Activated T-cell treated with anti-CD3 and anti-CD28 coated beads, Interleukin-2, amount 50 U/mL, for 72 hours (primary cell): ENCODE measurements at regions not wholly inside any gene's neighbourhood (a gene's known extent, or its start where the extent isn't known, plus 50 kb on each side); places are given as distances from the start of the nearest gene placed in this dataset.

Source experiments
- ATAC-seq, 2 donors: fragments of 150-1000 bp; cut with Tn5 transposase; replicated peaks in 1 of 2; 2 replicates each; pipeline ENCODE4 v1.10.0; 2021; ENCODE audit warnings: moderate library complexity in 2 of 2, mild to moderate bottlenecking in 1 of 2
- DNase-seq, 2 donors: peaks; one replicate each; pipeline ENCODE4 v3.0.0; 2021 to 2022; ENCODE audit warnings: mixed read lengths in 1 of 2
- H3K27ac Mint-ChIP-seq: one replicate; pipeline ENCODE4 v1.8.0; 2022; ENCODE audit warnings: mild to moderate bottlenecking, moderate library complexity, mixed read lengths
- H3K27me3 Mint-ChIP-seq: one replicate; pipeline ENCODE4 v1.8.0; 2022; ENCODE audit warnings: low read depth, mixed read lengths
- H3K36me3 Mint-ChIP-seq, 2 donors: one replicate each; pipeline ENCODE4 v1.8.0; 2022; ENCODE audit warnings: mixed read lengths in 2 of 2, mild to moderate bottlenecking in 1 of 2; ENCODE audit not compliant: insufficient read depth in 2 of 2
- H3K4me1 Mint-ChIP-seq: one replicate; pipeline ENCODE4 v1.8.0; 2022; ENCODE audit warnings: low read depth, mixed read lengths
- H3K4me3 Mint-ChIP-seq, 2 donors: one replicate each; pipeline ENCODE4 v1.8.0; 2022; ENCODE audit warnings: mild to moderate bottlenecking in 2 of 2, mixed read lengths in 2 of 2, moderate library complexity in 2 of 2
- H3K9me3 Mint-ChIP-seq, 2 donors: one replicate each; pipeline ENCODE4 v1.8.0; 2022; ENCODE audit warnings: mixed read lengths in 2 of 2

GRCh38 chr2:103252781-103253180, 490.9 kb downstream of the TMEM182 start:
- no peaks in the 10 kb centered on the region for H3K36me3 Mint-ChIP-seq
- DNase-seq = no peak

GRCh38 chr2:103254611-103255010, 492.8 kb downstream of the TMEM182 start:
- H3K27ac Mint-ChIP-seq = no peak overlapping the region
- H3K4me1 Mint-ChIP-seq = no peaks in the 10 kb centered on the region
- no peaks in the 10 kb centered on the region for H3K36me3 Mint-ChIP-seq
- DNase-seq (no peak), ATAC-seq (no peak)
- peaks cover 6 to 8% of the 10 kb centered on the region in 2 donors for H3K9me3 Mint-ChIP-seq
- H3K27me3 Mint-ChIP-seq = no peaks in the 10 kb centered on the region
- no peak overlapping the region for H3K4me3 Mint-ChIP-seq

More at GRCh38 chr2:103252781-103253180, 490.9 kb downstream of the TMEM182 start:
- Mint-ChIP-seq H3K27ac (no peak overlapping the region), H3K4me3 (no peak overlapping the region), H3K4me1 (no peaks in the 10 kb centered on the region), H3K27me3 (no peaks in the 10 kb centered on the region), H3K9me3 (peaks cover 9 to 10% of the 10 kb centered on the region in 2 donors)
- ATAC-seq = no peak

- Mint-ChIP-seq H3K27me3 (no peaks in the 10 kb centered on the region), H3K9me3 (peaks cover 3% of the 10 kb centered on the region in 2 donors), H3K4me3 (no peak overlapping the region), H3K4me1 (no peaks in the 10 kb centered on the region), H3K36me3 (no peaks in the 10 kb centered on the region), H3K27ac (no peak overlapping the region)
- ATAC-seq = no peak
- no peak for DNase-seq
These were observed 502.4 kb downstream of the TMEM182 start for GRCh38 chr2:103264058-103264768.

- DNase-seq = no peak
- Mint-ChIP-seq H3K9me3 (peaks cover 5 to 8% of the 10 kb centered on the region in 2 donors), H3K4me1 (no peaks in the 10 kb centered on the region), H3K27me3 (no peaks in the 10 kb centered on the region), H3K27ac (no peak overlapping the region), H3K4me3 (no peak overlapping the region), H3K36me3 (no peaks in the 10 kb centered on the region)
- ATAC-seq = no peak
These were observed 503.7 kb downstream of the TMEM182 start for GRCh38 chr2:103265521-103265920.

GRCh38 chr2:103268841-103269498, 507.1 kb downstream of the TMEM182 start:
- H3K9me3 Mint-ChIP-seq = peaks cover 5 to 14% of the 10 kb centered on the region in 2 donors
- DNase-seq (no peak), ATAC-seq (no peak)
- no peaks in the 10 kb centered on the region for H3K4me1 Mint-ChIP-seq
- H3K4me3 Mint-ChIP-seq = no peak overlapping the region
- H3K27me3 Mint-ChIP-seq = no peaks in the 10 kb centered on the region
- no peak overlapping the region for H3K27ac Mint-ChIP-seq
- H3K36me3 Mint-ChIP-seq = no peaks in the 10 kb centered on the region

- no peaks in the 10 kb centered on the region for H3K36me3 Mint-ChIP-seq
- H3K4me1 Mint-ChIP-seq = no peaks in the 10 kb centered on the region
- H3K9me3 Mint-ChIP-seq = peaks cover 0 to 6% of the 10 kb centered on the region in 2 donors
- no peak overlapping the region for H3K4me3 Mint-ChIP-seq
- H3K27me3 Mint-ChIP-seq = no peaks in the 10 kb centered on the region
- no peak for DNase-seq
- no peak for ATAC-seq
- H3K27ac Mint-ChIP-seq = no peak overlapping the region
These were observed 515.0 kb downstream of the TMEM182 start for GRCh38 chr2:103276869-103277268.

- Mint-ChIP-seq H3K27me3 (no peaks in the 10 kb centered on the region), H3K4me1 (no peaks in the 10 kb centered on the region), H3K4me3 (no peak overlapping the region), H3K27ac (no peak overlapping the region), H3K36me3 (no peaks in the 10 kb centered on the region), H3K9me3 (peaks cover 0 to 4% of the 10 kb centered on the region in 2 donors)
- ATAC-seq = no peak
- no peak for DNase-seq
These were observed 522.9 kb downstream of the TMEM182 start for GRCh38 chr2:103284750-103285149.

- no peaks in the 10 kb centered on the region for H3K4me1 Mint-ChIP-seq
- no peak for DNase-seq
- no peak overlapping the region for H3K4me3 Mint-ChIP-seq
- ATAC-seq = no peak
- no peak overlapping the region for H3K27ac Mint-ChIP-seq
- no peaks in the 10 kb centered on the region for H3K36me3 Mint-ChIP-seq
- H3K9me3 Mint-ChIP-seq = peaks cover 0 to 4% of the 10 kb centered on the region in 2 donors
- H3K27me3 Mint-ChIP-seq = no peaks in the 10 kb centered on the region
These were observed 523.5 kb downstream of the TMEM182 start for GRCh38 chr2:103285354-103285753.

- Mint-ChIP-seq H3K4me3 (no peak overlapping the region), H3K4me1 (no peaks in the 10 kb centered on the region), H3K27me3 (no peaks in the 10 kb centered on the region), H3K27ac (no peak overlapping the region), H3K36me3 (no peaks in the 10 kb centered on the region), H3K9me3 (peaks cover 0 to 2% of the 10 kb centered on the region in 2 donors)
- ATAC-seq = no peak
- DNase-seq = no peak
These were observed 525.9 kb downstream of the TMEM182 start for GRCh38 chr2:103287746-103288145.

- H3K4me1 Mint-ChIP-seq = no peaks in the 10 kb centered on the region
- H3K27ac Mint-ChIP-seq = no peak overlapping the region
- DNase-seq = no peak
- H3K36me3 Mint-ChIP-seq = no peaks in the 10 kb centered on the region
- ATAC-seq = no peak
- no peak overlapping the region for H3K4me3 Mint-ChIP-seq
- H3K9me3 Mint-ChIP-seq = peaks cover 0 to 5% of the 10 kb centered on the region in 2 donors
- no peaks in the 10 kb centered on the region for H3K27me3 Mint-ChIP-seq
These were observed 526.9 kb downstream of the TMEM182 start for GRCh38 chr2:103288696-103289095.

- Mint-ChIP-seq H3K4me3 (no peak overlapping the region), H3K27me3 (no peaks in the 10 kb centered on the region), H3K27ac (no peak overlapping the region), H3K36me3 (no peaks in the 10 kb centered on the region), H3K4me1 (no peaks in the 10 kb centered on the region), H3K9me3 (peaks cover 0 to 6% of the 10 kb centered on the region in 2 donors)
- ATAC-seq (no peak), DNase-seq (no peak)
These were observed 527.4 kb downstream of the TMEM182 start for GRCh38 chr2:103289105-103289725.

GRCh38 chr2:103292573-103292972, 530.7 kb downstream of the TMEM182 start:
- ATAC-seq (no peak), DNase-seq (no peak)
- H3K27me3 Mint-ChIP-seq = no peaks in the 10 kb centered on the region
- H3K36me3 Mint-ChIP-seq = no peaks in the 10 kb centered on the region
- no peak overlapping the region for H3K27ac Mint-ChIP-seq
- H3K4me1 Mint-ChIP-seq = no peaks in the 10 kb centered on the region
- no peak overlapping the region for H3K4me3 Mint-ChIP-seq
- peaks cover 0 to 12% of the 10 kb centered on the region in 2 donors for H3K9me3 Mint-ChIP-seq

GRCh38 chr2:103293067-103293741, 531.4 kb downstream of the TMEM182 start:
- ATAC-seq (no peak), DNase-seq (no peak)
- Mint-ChIP-seq H3K9me3 (peaks cover 0 to 12% of the 10 kb centered on the region in 2 donors), H3K4me1 (no peaks in the 10 kb centered on the region), H3K36me3 (no peaks in the 10 kb centered on the region), H3K27me3 (no peaks in the 10 kb centered on the region), H3K27ac (no peak overlapping the region), H3K4me3 (no peak overlapping the region)
